GM23248 (cell line): ENCODE measurements at regions not wholly inside any gene's neighbourhood (a gene's known extent, or its start where the extent isn't known, plus 50 kb on each side); places are given as distances from the start of the nearest gene placed in this dataset.

Experiments
- EZH2 ChIP-seq: fragments of 200-600 bp; sonication (generic); IDR thresholded peaks from 2 replicates; pipeline ENCODE4 v1.6.1; 2018; ENCODE audit warnings: antibody characterized with exemption, mild to moderate bottlenecking; ENCODE audit not compliant: insufficient read depth, poor library complexity, severe bottlenecking
- EZH2phosphoT487 ChIP-seq: fragments of 200-600 bp; sonication (generic); IDR thresholded peaks from 2 replicates; pipeline ENCODE4 v1.6.1; 2018; ENCODE audit warnings: antibody characterized with exemption, moderate library complexity, mild to moderate bottlenecking, low read depth; ENCODE audit not compliant: insufficient read depth

DNA sequence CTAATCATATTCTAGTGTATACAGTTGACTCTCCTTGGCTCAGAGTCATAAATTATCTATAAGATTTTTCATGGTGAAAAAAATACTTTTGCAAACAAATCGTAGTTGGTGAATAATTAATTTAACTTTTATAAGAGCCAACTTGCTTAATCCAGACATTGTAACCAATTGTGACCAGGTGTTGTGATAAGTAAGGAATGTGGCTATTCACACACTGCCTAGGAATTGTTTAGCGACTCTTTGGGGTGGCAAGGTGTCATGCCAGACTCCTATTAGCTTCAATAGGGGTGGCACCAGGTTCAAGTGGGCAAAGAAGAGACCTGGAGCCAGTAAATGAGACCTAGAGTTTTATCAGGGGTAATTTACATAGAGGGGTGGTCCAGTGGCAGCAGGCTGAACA, 344.7 kb upstream of the PKDCC start:
- TF ChIP-seq EZH2phosphoT487 (no peak), EZH2 (no peak)
